UCSD-AML1 (cell line): ENCODE measurements at regions not wholly inside any gene's neighbourhood (a gene's known extent, or its start where the extent isn't known, plus 50 kb on each side); places are given as distances from the start of the nearest gene placed in this dataset.

Experiments used
- DNase-seq: peaks from one replicate; lab custom pipeline; 2025; ENCODE audit not compliant: unreplicated experiment; lab: John Stamatoyannopoulos, UW

GRCh38 chr12:105915997-105916759, 222.6 kb downstream of the NUAK1 start:
- no peak for DNase-seq

DNA sequence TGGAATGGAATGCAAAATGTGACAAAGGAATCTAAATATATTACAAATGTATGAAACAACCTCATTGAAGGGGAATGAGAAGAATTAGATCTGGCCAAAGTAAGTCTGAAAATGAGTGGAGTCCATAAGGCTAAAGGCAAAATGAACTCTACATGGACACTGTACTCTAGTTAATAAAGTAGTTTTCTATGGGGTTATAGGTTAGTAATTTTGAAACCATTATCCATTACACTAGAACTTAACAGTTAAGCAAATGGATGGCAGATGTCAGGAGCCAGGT, 222.1 kb downstream of the NUAK1 start:
- no peak for DNase-seq

GRCh38 chr12:105920161-105920684, 218.5 kb downstream of the NUAK1 start:
- DNase-seq: no peak

- no peak for DNase-seq
These were observed 217.7 kb downstream of the NUAK1 start for GRCh38 chr12:105921055-105921454.

- no peak for DNase-seq
These were observed 216.7 kb downstream of the NUAK1 start for GRCh38 chr12:105921872-105922669.

- no peak for DNase-seq
These were observed 216.1 kb downstream of the NUAK1 start for GRCh38 chr12:105922670-105923102.

- DNase-seq: no peak
These were observed 214.1 kb downstream of the NUAK1 start for GRCh38 chr12:105924526-105925208.

GRCh38 chr12:105927564-105927963, 211.2 kb downstream of the NUAK1 start:
- no peak for DNase-seq

GRCh38 chr12:105928436-105928835, 210.3 kb downstream of the NUAK1 start:
- no peak for DNase-seq

- no peak for DNase-seq
These were observed 209.6 kb downstream of the NUAK1 start for GRCh38 chr12:105929192-105929591.

DNA sequence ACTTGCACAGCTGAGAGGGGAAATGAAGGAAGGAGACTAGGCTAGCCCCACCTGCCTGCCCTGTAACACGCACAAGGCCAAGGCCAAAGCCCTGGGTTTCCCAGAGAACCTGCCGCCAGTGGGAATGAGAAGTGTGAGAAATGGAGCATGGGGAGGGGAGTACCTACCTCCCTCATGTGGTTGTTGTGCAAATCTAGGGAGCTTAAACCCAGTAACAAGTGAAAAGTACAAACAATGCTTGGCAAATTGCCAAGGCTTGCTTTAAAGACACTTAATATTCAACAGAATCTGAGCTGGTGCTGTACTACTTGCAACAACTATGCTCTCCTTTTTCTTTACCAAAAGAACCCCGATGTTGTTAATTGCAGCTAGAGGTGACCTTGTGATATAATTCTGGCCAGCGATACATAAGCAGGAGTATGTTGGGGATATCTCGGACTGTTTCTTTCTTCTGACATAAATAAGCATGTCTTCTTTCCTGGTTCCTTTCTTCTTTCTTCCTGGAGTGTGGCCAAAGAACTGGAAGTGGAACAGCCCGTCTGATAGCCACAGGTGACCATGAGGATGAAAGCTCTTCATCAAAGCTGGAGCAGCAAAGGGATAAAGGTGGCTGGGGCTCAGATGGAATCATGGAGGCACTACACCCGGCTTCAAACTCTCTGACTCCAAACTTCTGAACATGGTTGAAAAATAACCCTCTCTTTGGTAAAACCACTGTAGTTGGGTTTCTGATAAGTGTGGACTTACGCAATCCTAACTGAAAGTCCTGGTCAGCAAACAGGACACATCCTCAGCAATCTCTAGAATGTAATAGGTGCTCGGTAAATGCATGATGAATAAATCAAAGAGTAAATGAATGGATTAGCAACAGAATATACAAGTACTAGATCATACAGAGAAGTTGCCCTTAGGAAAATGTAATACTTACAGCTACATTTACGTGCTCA, 207.9 kb downstream of the NUAK1 start:
- DNase-seq: no peak

GRCh38 chr12:105931762-105932570, 206.8 kb downstream of the NUAK1 start:
- DNase-seq: no peak

- DNase-seq: no peak
These were observed 204.8 kb downstream of the NUAK1 start for GRCh38 chr12:105933671-105934665.

GRCh38 chr12:105935106-105935505, 203.6 kb downstream of the NUAK1 start:
- no peak for DNase-seq

DNA sequence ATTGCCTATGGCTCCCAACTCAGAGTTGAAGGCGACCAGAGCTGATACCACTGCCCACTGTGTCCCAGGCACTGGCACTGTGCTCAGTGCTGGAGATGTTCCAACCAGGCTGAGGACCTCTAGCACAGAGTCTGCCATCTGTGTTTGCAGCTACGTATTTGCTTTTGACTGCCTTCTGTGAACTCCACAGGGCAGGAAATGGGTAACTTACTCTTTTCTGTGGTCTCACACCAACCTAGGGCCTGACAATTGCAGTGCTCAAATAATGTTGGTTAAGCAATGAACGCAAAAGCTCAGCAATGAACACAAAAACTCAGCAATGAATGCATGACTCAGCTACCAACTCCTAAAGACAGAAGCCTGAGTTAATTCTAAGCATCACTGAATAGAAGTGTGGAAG, 202.8 kb downstream of the NUAK1 start:
- DNase-seq: no peak

GRCh38 chr12:105936496-105936895, 202.3 kb downstream of the NUAK1 start:
- DNase-seq: no peak

GRCh38 chr12:105937009-105937408, 201.7 kb downstream of the NUAK1 start:
- no peak for DNase-seq

GRCh38 chr12:105939181-105939721, 199.5 kb downstream of the NUAK1 start:
- DNase-seq: no peak
